ENCODE measurements at regions not wholly inside any gene's neighbourhood (a gene's known extent, or its start where the extent isn't known, plus 50 kb on each side); places are given as distances from the start of the nearest gene placed in this dataset.
A peak's percentile ranks its signal among the peaks of the same experiment; 100 is the strongest.

GRCh38 chr2:8524823-8525222 lies 157.0 kb upstream of the ID2 start:
- no peak for DNase-seq

GRCh38 chr2:8525236-8525581 lies 156.6 kb upstream of the ID2 start:
- DNase-seq: no peak

DNA sequence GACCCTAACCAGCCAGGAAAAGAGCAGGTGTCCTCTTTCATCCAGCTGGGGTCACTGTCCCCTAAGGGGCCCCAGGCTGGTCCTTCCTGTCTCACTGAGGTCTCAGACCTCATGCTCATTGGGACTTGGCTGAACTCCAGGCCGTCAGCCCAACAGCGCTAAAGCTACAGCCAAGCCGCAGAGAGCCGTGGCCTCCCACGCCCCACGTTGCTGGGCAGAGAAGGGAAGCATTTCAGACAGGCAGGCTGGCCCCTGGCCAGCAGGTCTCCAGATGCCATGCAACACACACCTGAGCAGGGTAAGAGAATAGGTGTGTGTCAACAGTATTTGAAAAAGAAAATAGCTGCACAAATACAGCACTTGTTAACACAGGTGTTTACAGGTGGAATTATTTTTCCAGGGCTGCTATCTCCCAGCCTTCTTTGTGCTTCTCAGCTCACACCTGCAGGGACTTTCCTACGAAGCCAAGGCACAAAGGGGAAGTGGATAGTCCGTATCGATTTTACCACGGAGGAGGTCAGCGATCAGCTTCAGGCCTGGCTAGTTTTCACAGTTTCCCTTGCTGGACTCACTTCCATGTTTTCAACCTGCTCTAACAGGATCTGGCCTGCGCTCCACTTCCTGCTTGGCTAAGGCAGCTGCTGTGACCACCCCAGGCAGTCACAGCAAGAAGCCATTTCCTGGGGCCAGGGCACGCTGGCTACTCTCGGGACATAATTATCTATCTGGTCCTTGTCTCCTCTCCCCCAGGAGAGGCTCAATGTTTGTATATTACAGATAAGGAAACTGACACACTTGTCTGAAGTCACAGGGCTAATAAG lies 156.1 kb upstream of the ID2 start:
- no peak for DNase-seq

DNA sequence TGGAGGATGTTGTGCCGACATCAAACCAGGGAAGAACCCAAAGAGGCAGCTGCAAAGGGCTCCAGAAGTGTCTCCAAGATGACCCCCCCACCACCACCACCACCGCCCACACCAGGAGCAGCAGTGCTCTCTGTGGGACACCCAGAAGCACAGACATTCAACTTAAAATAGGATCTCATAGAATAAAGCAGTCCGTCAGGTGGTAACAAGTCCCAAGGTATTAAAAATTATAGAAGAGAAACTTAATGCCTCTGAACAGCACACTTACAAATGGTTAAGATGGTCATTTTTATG lies 155.5 kb upstream of the ID2 start:
- DNase-seq: no peak

GRCh38 chr2:8527031-8527430 lies 154.8 kb upstream of the ID2 start:
- no peak for DNase-seq

DNA sequence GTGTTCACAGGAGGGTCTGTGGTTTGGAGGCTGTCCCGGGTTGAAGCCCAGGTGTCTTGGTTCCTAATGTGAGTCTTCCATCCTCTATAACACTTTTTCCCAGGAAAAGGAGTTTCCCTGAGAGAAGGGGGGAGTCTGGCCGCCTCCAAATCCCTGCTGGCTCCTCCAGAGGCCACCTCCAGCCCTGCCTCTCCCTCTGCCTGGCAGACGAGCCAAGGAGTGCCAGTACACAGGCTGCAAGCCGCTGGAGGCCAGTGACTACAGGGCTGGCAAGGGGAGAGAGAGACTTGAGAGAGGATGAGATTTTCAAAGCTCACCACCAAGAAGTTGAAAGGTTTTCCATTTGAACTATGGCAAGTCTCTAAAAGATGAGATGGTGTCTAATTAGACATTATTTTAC lies 154.2 kb upstream of the ID2 start:
- DNase-seq: no peak

GRCh38 chr2:8528863-8529262 lies 153.0 kb upstream of the ID2 start:
- DNase-seq: no peak

- no peak for DNase-seq
Measured at GRCh38 chr2:8529706-8530277, 152.1 kb upstream of the ID2 start.

GRCh38 chr2:8531481-8531880 lies 150.4 kb upstream of the ID2 start:
- DNase-seq: no peak

DNA sequence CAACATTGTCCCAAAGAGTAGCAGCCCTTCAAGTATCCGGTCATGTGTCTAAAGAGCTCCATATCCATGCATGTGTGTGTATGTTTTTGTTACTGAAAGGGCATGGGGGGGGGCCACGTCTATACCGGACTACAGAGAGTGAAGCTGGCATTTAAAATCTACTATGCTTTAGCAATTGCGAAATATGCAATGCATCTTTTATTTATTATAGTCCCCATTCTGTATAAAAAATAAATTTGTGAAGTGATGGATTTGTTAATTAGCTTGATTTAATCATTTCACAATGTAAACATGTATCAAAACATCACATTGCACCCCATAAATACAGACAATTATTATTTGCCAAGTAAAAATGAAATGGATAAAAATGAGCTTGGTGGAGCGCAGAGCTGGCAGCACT lies 149.4 kb upstream of the ID2 start:
- no peak for DNase-seq

DNA sequence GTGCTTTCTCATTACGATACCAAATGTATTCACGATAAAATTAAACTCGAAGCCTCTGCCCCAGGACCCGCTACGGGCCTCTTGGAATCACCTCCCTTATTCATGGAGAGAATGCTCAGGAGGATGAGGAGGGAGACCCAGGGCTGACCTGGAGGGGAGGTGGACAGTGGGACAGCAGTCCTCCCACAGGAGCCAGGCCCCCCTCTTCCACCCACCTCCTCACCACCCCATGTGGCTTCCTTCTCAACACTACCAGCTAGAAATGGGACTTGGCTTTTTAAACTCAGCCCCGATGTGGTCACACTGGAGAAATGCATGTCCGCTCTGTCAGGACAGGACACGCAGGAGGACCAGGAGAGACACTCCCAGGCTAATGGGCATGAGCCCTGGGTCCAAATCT lies 147.9 kb upstream of the ID2 start:
- no peak for DNase-seq

- no peak for DNase-seq
Measured at GRCh38 chr2:8534386-8534728, 147.5 kb upstream of the ID2 start.

GRCh38 chr2:8534729-8535468 lies 147.0 kb upstream of the ID2 start:
- DNase-seq: no peak

- no peak for DNase-seq
Measured at GRCh38 chr2:8535469-8535795, 146.4 kb upstream of the ID2 start.

DNA sequence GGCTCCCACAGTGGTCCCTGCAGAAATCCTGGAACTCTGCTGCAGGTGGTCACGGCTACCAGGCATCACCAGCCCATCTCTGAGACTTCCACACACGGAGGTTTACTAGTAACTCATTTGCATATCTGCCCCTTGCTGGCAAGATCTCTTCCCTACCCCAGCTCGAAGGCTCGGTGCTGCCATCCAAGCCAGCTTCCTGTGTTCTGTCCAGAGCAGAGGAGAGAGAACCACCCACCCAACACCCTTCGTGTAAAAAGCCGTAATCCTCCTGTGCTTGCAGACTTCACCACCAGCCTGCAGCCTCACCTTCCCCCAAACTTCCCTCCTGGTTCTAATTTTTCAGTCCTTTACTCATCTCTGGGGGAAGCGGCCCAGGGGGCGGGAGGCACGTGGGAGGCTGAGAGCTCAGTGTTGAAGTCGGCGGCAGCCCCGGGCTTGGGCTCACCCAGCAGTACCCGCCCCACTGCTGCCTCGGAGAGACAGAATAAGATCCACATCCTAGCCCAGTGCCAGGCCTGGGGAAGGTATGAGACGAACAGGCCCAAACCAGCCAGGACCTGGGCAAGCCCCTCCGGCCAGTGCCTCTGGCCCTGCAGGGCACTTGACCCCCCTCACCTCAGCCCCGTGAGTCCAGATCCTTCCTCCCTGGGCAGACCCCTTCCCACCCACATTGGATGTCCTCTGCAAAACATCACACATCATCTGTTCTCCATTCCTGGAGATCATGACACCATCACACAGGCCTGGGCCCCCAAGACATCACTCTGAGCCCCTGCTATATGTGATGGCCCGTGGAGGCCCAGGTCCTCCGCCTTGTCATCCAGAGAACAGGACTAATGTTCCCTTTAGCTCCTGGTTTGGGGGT lies 145.8 kb upstream of the ID2 start:
- DNase-seq: peak; percentile 26 to 32

DNA sequence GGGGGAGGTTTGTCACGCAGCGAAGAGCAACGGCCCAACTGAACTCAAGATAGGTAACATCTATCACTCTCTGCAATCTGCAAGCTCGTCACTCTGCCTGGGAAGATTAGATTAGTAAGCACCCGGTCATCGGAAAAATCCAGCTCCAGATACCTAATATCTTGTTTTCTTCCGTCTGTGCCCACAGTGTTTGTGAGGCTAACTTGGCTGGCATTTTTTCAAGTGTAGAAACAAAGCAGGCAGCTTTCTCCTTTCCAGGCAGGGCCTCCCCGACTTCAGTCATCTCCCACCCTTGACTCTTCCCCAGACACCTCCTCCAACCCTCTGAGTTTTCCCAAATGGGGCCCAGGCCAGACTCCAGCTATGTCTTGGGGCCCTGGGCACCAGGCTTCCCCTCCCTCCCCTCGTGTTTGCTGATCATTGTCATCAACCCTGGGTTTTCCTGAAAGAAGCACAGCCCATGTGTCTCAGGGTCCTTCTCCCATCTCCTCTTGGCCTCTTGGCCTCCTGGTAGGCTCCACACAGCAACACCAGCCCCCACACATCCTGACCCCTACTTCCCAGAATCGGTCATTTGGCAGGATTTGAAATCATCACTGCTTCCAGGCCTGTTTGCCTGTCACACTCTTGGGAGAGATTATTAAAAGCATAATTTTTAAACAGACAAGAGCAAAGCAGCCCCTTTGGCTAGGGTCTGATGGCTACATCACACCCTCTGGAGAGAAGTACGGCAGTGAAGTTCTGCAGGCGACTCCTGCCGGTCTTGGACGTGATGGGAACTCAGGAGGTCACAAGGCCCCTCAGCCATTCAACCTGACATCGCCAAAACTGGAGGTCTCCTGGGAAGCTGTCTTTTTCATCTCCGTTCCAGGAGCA lies 144.9 kb upstream of the ID2 start:
- DNase-seq: no peak

GRCh38 chr2:8537562-8538155 lies 144.2 kb upstream of the ID2 start:
- DNase-seq: no peak

GRCh38 chr2:8538531-8538930 lies 143.3 kb upstream of the ID2 start:
- no peak for DNase-seq

DNA sequence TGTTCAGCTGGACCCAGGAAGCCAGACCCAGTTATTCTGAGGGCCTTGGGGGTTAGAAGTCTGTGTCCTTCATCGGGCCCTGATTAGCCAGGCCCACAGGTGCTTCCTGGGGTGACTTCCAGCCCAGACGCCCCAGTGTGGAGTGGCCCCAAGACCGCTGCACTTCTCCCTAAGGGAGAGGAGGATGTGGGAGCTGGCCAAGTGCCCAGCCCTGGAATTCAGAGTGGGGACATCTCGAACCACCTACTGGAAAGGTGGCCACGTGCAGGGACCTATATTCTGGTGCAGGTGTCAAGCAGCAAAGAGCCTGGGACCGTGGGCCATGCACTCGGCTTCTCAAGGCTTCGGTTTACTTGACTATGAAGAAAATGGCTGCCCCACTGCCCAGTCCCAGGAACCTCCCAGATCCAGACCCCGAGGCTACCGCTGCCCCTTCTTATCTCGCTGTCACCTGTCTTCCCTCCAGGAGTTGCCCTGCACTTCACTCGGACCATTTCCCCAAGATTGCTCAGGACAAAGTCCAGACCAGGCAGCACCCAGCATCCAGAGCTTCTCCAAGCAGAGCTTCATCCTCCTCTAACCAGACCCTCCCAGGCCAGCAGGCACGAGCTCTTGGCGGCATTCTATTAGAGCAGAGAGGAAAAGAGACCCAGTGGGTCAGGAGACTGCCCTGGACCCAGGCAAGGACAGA lies 142.8 kb upstream of the ID2 start:
- DNase-seq: no peak

DNA sequence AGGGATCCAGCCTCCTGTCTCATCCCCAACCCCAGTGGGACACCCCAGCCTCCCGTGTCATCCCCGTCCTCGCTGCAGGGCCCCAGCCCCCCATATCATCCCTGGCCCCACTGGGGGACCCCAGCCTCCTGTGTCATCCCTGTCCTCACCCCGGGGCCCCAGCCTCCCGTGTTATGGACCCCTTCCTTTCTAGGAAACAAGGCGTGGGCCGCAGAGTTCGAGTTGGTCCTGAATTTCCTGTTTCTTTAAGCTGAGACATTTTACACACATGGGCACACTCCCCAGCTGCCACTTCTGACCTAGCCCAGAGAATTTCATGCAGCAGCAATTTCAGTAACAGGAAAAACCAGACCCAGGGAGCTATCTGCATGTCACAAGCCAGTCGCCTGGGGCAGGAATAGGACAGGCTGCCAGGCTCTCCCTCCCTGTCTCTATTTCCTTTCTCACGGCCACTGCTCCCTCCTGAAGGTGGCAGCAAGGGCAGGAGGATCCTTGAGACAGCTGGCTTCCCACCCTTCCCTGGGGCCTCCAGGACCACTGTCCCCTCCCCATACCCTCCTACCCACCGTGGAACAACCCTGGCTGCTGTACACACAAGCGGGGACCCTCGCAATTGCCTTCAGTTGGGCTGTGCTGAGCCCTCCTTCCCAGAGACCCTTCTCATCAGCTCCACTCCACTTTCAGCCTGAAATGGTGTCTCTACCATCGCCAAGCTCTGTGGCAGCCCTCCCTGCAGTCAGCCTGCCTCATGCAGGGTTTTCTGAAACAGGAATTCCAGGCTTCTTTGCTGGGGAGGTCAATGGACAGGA lies 141.9 kb upstream of the ID2 start:
- no peak for DNase-seq

DNA sequence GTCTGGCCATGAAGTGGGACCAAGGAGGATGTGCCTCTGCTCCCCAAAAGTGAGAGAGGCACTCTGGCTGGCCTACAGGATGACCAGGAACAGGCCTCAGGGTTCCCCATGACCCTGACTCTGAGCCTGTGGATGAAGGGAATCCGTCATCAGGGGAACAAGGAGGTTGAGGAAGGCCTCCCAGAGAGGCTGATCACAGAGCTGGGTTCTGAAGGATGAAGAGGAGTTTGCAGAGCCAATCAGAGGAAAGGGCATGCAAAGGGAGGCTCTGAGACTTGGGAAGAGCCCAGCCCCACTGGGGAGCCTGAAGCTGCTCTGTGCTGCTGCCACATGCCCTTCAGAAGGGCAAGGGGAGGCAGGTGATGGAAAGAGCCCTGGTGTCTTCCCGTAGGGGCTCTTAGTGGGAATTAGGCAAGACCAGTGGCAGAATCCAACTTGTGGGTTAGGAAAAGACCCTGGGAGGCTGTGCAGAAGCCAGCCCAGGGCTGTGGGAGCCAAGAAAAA lies 141.3 kb upstream of the ID2 start:
- DNase-seq: no peak

Measured in activated CD4-positive, alpha-beta T cell treated with anti-CD3 and anti-CD28 coated beads, Interleukin-2, amount 50 U/mL, for 48 hours (primary cell).